K562 (cell line): ENCODE measurements at regions not wholly inside any gene's neighbourhood (a gene's known extent, or its start where the extent isn't known, plus 50 kb on each side); places are given as distances from the start of the nearest gene placed in this dataset.

Source experiments
- ATAC-seq: fragments of 200-7000 bp; cut with Tn5 transposase; 3 replicates; pipeline ENCODE4 v1.9.1; 2020; ENCODE audit warnings: moderate library complexity
- BruUV-seq: library from RNA; stranded (reverse); fragments of 400-500 nt; replicated peaks from 2 replicates; lab custom pipeline; 2021; lab: Mats Ljungman, UMichigan
- CTCF ChIA-PET: fragments of 300-600 bp; formaldehyde crosslinking; extraction: SDS; loops from one replicate; lab custom pipeline; 2021; ENCODE audit warnings: low intra/inter-chr PET ratio; lab: Yijun Ruan, JAX
- POLR2A ChIA-PET: fragments of 300-600, 350-650 bp; sonication (Branson Sonifier 250); formaldehyde crosslinking; extraction: SDS; loops from one replicate; lab custom pipeline; 2021; ENCODE audit warnings: antibody characterized with exemption, inconsistent platforms; lab: Yijun Ruan, JAX
- DNase-seq, 4 experiments: peaks; one replicate each; pipeline versions ENCODE4 v3.0.0 to v3.0.0-alpha.2; 2011 to 2018; ENCODE audit warnings: low spot score in 3 of 4, mixed read lengths in 3 of 4; ENCODE audit errors: extremely low read depth in 1 of 4
- FAIRE-seq: peaks from 2 replicates; lab custom pipeline; 2011; peaks lifted over from hg19 to GRCh38; lab: Jason Lieb, UNC
- H2AFZ ChIP-seq: 2 replicates; pipeline ENCODE4 v1.6.0; 2011; ENCODE audit warnings: low read depth, low read length, control low read depth, inconsistent platforms
- H3K27ac ChIP-seq: fragments of 200-600 bp; 3 replicates; pipeline ENCODE4 v1.8.0; 2011; ENCODE audit warnings: low read depth, mild to moderate bottlenecking, control low read depth, inconsistent platforms, low read length, moderate library complexity, mixed read lengths; ENCODE audit errors: extremely low read depth
- H3K27me3 ChIP-seq, 2 experiments: fragments of 300-600 bp in 1 of 2; 2 replicates in 1 of 2; 3 replicates in 1 of 2; pipeline versions ENCODE4 v1.6.0 to v1.8.0; 2011; ENCODE audit warnings: inconsistent platforms in 2 of 2, low read length in 2 of 2, mild to moderate bottlenecking in 1 of 2, mixed read lengths in 1 of 2, moderate library complexity in 1 of 2; ENCODE audit not compliant: control insufficient read depth in 2 of 2, insufficient read depth in 2 of 2
- H3K36me3 ChIP-seq: fragments of 300-600 bp; 3 replicates; pipeline ENCODE4 v1.8.0; 2011; ENCODE audit warnings: mild to moderate bottlenecking, low read length, inconsistent platforms; ENCODE audit not compliant: control insufficient read depth, insufficient read depth
- H3K4me1 ChIP-seq, 2 experiments: fragments of 200-600 bp in 1 of 2; replicated peaks in 1 of 2; 2 replicates in 1 of 2; 3 replicates in 1 of 2; pipeline versions ENCODE4 v1.5.1 to v1.8.0; 2011; ENCODE audit warnings: inconsistent platforms in 2 of 2, low read length in 2 of 2, mild to moderate bottlenecking in 1 of 2, mixed read lengths in 1 of 2, moderate library complexity in 1 of 2; ENCODE audit not compliant: control insufficient read depth in 2 of 2, insufficient read depth in 2 of 2
- H3K4me2 ChIP-seq: 2 replicates; pipeline ENCODE4 v1.6.1; 2011; ENCODE audit warnings: low read length, control low read depth, inconsistent platforms, mixed read lengths; ENCODE audit not compliant: insufficient read depth
- H3K4me3 ChIP-seq: fragments of 200-600 bp; sonication (generic), shearing (Covaris generic); 2 replicates; pipeline ENCODE4 v1.5.1; 2016; ENCODE audit warnings: control low read depth, inconsistent platforms
- H3K79me2 ChIP-seq: fragments of 200-600 bp; 3 replicates; pipeline ENCODE4 v1.8.0; 2011; ENCODE audit warnings: low read length, inconsistent platforms; ENCODE audit not compliant: control insufficient read depth, insufficient read depth
- H3K9ac ChIP-seq, 2 experiments: 2 replicates each; pipeline versions ENCODE4 v1.6.0 to v1.6.1; 2011; ENCODE audit warnings: low read depth in 2 of 2, low read length in 2 of 2, control low read depth in 1 of 2, inconsistent platforms in 1 of 2, mild to moderate bottlenecking in 1 of 2, mixed read lengths in 1 of 2; ENCODE audit not compliant: insufficient read depth in 1 of 2
- H3K9me1 ChIP-seq: one replicate; pipeline ENCODE4 v1.6.0; 2011; ENCODE audit warnings: inconsistent platforms, mild to moderate bottlenecking, low read length, moderate library complexity; ENCODE audit not compliant: control insufficient read depth, insufficient read depth
- H3K9me3 ChIP-seq: replicated peaks from 2 replicates; pipeline ENCODE4 v1.5.1; 2011; ENCODE audit warnings: low read depth, low read length, inconsistent platforms; ENCODE audit not compliant: control insufficient read depth, insufficient read depth
- H4K20me1 ChIP-seq: replicated peaks from 2 replicates; pipeline ENCODE4 v1.6.1; 2011; ENCODE audit warnings: low read length, inconsistent platforms, mixed read lengths; ENCODE audit not compliant: control insufficient read depth, insufficient read depth
- BCL6 ChIP-seq: fragments of 250-450 bp; sonication (Bioruptor Pico); IDR thresholded peaks from 2 replicates; pipeline ENCODE4 v1.4.0; 2020
- RAD21 ChIP-seq, 2 experiments: fragments of 250-450 bp in 1 of 2; fragments of 450-650 bp in 1 of 2; sonication (Bioruptor Pico) in 1 of 2; formaldehyde crosslinking in 1 of 2; IDR thresholded peaks in 1 of 2; conservative IDR thresholded peaks in 1 of 2; 2 replicates each; pipeline versions ENCODE4 v1.4.0 to v1.8.0; 2020 to 2022; ENCODE audit warnings: mild to moderate bottlenecking in 2 of 2, moderate library complexity in 1 of 2
- TCFL5 ChIP-seq: fragments of 250-450 bp; sonication (Bioruptor Pico); conservative IDR thresholded peaks from 2 replicates; pipeline ENCODE4 v1.6.1; 2021; ENCODE audit warnings: mild to moderate bottlenecking, moderate library complexity, matching md5 sums
- ZNF57 ChIP-seq: fragments of 450-650 bp; formaldehyde crosslinking; IDR thresholded peaks from 2 replicates; pipeline ENCODE4 v1.4.0; 2020; ENCODE audit warnings: mild to moderate bottlenecking, moderate library complexity
- WGBS: fragments of 100-300 bp; shearing (Covaris generic); methylation state at CpG from one replicate; pipeline ENCODE4 v1.1.6; 2016; ENCODE audit warnings: low coverage, mixed read lengths; ENCODE audit not compliant: insufficient coverage; ENCODE audit errors: missing lambda C conversion rate; 5-methylcytosine and 5-hydroxymethylcytosine counted together
- in situ Hi-C: fragments of 300-500 bp; cut with MboI; formaldehyde crosslinking; loops from 4 replicates; pipeline ENCODE4 v1.15.0; 2018; ENCODE audit warnings: inconsistent platforms, mixed read lengths
- intact Hi-C: fragments of 100-400 bp; cut with micrococcal nuclease; formaldehyde crosslinking; loops from 2 replicates; pipeline ENCODE4 v1.14.2; 2022
- TF ChIP-seq, protein P1 (sequence below), 2 experiments: fragments of 450-650 bp in 1 of 2; IDR thresholded peaks; 2 replicates each; pipeline ENCODE4 v1.6.1; 2011 to 2017; ENCODE audit warnings: low read depth in 2 of 2, antibody characterized with exemption in 1 of 2, borderline replicate concordance in 1 of 2, low read length in 1 of 2, mild to moderate bottlenecking in 1 of 2, mixed read lengths in 1 of 2; ENCODE audit not compliant: control insufficient read depth in 1 of 2

DNA sequence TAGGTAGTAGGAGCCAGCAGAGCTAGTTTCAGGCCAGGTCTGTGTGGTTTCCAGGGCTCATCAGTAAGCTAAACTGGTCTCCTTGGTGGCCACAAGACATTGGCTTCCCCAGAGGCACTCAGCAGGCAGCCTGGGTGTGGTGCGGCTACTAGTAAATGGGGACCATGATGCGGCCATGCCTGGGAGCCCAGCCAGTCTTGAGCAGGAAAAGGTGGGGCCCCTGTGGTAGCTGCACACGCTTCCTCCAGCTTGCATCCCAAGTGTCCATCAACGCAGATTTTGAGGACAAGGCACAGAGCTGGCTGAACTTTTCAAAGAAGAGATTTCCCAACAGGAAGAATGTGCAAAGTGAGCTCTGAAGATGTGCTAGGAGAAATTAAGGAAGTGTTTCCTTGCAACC, 107.4 kb upstream of the NAA20 start:
- H3K27me3 ChIP-seq: peaks cover 0 to 10% of the 10 kb centered on the region in 2 experiments; a peak in 1 of 5 replicates
- H4K20me1 ChIP-seq: no peaks in the 10 kb centered on the region
- ChIA-PET POLR2A (no interaction called here), CTCF (no interaction called here)
- H3K4me3 ChIP-seq: no peak overlapping the region
- no peak overlapping the region for H3K4me2 ChIP-seq
- FAIRE-seq: no peak
- 0% methylated on average over 2 of the region's 4 CpGs for WGBS
- H3K27ac ChIP-seq: no peak overlapping the region
- H3K9ac ChIP-seq: no peak overlapping the region
- no peaks in the 10 kb centered on the region for H3K4me1 ChIP-seq
- no peaks in the 10 kb centered on the region for H3K9me1 ChIP-seq
- in situ Hi-C loops: no loop called here
- no peak for TF ChIP-seq ZNF57 (CRISPR knock-in tag)
- no peak overlapping the region for H2AFZ ChIP-seq
- no peak for ATAC-seq
- BruUV-seq: no TSS peak
- H3K9me3 ChIP-seq: no peaks in the 10 kb centered on the region
- DNase-seq: no peak
- intact Hi-C loops: loop anchor here (10.0 kb wide), 1 partner anchor 85 kb away; no protein-coding TSS in a partner anchor
- H3K36me3 ChIP-seq: no peaks in the 10 kb centered on the region
- no peaks in the 10 kb centered on the region for H3K79me2 ChIP-seq

DNA sequence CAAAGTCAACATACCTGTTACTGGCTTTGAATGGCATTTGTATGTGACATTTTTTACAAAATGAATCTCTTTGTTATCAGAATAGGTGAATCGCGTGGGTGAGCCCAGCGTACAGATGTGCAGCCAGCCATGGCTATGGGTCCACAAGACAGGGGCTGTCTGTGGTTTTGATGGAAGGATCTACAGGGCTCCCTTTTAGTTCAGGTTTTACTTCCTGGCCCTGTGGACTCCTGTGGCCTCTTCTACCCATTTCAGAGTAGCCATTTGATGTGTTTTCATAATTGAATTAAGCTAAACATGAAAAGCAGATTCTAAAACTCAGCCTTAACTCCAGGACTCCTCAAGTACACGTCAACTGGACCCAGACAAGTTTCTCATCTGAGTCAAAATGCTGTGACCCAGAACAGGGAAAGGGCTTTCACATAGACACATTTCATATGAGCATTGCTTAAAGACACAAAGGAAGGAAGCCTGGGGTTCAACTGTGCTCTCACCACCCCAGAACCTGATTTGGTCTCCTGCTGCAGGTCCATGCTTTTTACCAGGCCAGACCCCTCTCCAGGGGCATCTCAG, 105.3 kb upstream of the NAA20 start:
- no peak for FAIRE-seq

More for the DNA sequence above, 105.3 kb upstream of the NAA20 start:
- H3K9ac ChIP-seq: no peak overlapping the region
- no peak overlapping the region for H2AFZ ChIP-seq
- intact Hi-C loops (no loop called here), in situ Hi-C loops (no loop called here)
- 0% methylated on average over 4 of the region's 4 CpGs for WGBS
- no peaks in the 10 kb centered on the region for H3K4me1 ChIP-seq
- TF ChIP-seq BCL6 (CRISPR knock-in tag): no peak
- TF ChIP-seq TCFL5: no peak
- no peak for TF ChIP-seq RAD21 (CRISPR knock-in tag; conservative IDR thresholded peaks at IDR 0.05 in 1 of 2, IDR thresholded peaks at IDR 0.05 in 1 of 2)
- TF ChIP-seq, protein P1, sequence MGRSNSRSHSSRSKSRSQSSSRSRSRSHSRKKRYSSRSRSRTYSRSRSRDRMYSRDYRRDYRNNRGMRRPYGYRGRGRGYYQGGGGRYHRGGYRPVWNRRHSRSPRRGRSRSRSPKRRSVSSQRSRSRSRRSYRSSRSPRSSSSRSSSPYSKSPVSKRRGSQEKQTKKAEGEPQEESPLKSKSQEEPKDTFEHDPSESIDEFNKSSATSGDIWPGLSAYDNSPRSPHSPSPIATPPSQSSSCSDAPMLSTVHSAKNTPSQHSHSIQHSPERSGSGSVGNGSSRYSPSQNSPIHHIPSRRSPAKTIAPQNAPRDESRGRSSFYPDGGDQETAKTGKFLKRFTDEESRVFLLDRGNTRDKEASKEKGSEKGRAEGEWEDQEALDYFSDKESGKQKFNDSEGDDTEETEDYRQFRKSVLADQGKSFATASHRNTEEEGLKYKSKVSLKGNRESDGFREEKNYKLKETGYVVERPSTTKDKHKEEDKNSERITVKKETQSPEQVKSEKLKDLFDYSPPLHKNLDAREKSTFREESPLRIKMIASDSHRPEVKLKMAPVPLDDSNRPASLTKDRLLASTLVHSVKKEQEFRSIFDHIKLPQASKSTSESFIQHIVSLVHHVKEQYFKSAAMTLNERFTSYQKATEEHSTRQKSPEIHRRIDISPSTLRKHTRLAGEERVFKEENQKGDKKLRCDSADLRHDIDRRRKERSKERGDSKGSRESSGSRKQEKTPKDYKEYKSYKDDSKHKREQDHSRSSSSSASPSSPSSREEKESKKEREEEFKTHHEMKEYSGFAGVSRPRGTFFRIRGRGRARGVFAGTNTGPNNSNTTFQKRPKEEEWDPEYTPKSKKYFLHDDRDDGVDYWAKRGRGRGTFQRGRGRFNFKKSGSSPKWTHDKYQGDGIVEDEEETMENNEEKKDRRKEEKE (IDR thresholded peaks at IDR 0.05; ENCODE audit: borderline replicate concordance in 1 of 2, control insufficient read depth in 1 of 2, low read depth in 2 of 2, low read length in 1 of 2): no peak
- H3K36me3 ChIP-seq: no peaks in the 10 kb centered on the region
- no peak overlapping the region for H3K4me2 ChIP-seq
- H3K9me3 ChIP-seq: no peaks in the 10 kb centered on the region
- ATAC-seq: no peak
- H3K27me3 ChIP-seq: peaks cover 0 to 17% of the 10 kb centered on the region in 2 experiments; a peak in 2 of 5 replicates
- H3K79me2 ChIP-seq: no peaks in the 10 kb centered on the region
- BruUV-seq: no TSS peak
- no peak overlapping the region for H3K4me3 ChIP-seq
- H3K27ac ChIP-seq: no peak overlapping the region
- DNase-seq: no peak
- no peaks in the 10 kb centered on the region for H4K20me1 ChIP-seq
- CTCF ChIA-PET: no interaction called here
- H3K9me1 ChIP-seq: no peaks in the 10 kb centered on the region
- POLR2A ChIA-PET: no interaction called here
